HL-60 (cell line): ENCODE measurements at regions not wholly inside any gene's neighbourhood (a gene's known extent, or its start where the extent isn't known, plus 50 kb on each side); places are given as distances from the start of the nearest gene placed in this dataset.

Source experiments
- CTCF ChIP-seq: IDR thresholded peaks from one replicate; pipeline ENCODE4 v1.5.1; 2011; ENCODE audit warnings: low read length, control low read depth, inconsistent platforms; ENCODE audit not compliant: insufficient read depth
- GABPA ChIP-seq: IDR thresholded peaks from 2 replicates; pipeline ENCODE4 v1.6.1; 2012; ENCODE audit warnings: low read depth
- POLR2AphosphoS5 ChIP-seq: IDR thresholded peaks from 2 replicates; pipeline ENCODE4 v1.6.1; 2012; ENCODE audit warnings: low read depth
- REST ChIP-seq: IDR thresholded peaks from 2 replicates; pipeline ENCODE4 v1.6.1; 2012; ENCODE audit warnings: low read depth; ENCODE audit not compliant: insufficient replicate concordance
- SPI1 ChIP-seq: IDR thresholded peaks from 2 replicates; pipeline ENCODE4 v1.6.1; 2012; ENCODE audit warnings: low read depth, mild to moderate bottlenecking, borderline replicate concordance

GRCh38 chr17:79515110-79515509 is 95.7 kb downstream of the RBFOX3 start:
- TF ChIP-seq POLR2AphosphoS5 (no peak), CTCF (no peak), GABPA (no peak), REST (no peak), SPI1 (no peak)
